ENCODE measurements at regions not wholly inside any gene's neighbourhood (a gene's known extent, or its start where the extent isn't known, plus 50 kb on each side); places are given as distances from the start of the nearest gene placed in this dataset.

DNA sequence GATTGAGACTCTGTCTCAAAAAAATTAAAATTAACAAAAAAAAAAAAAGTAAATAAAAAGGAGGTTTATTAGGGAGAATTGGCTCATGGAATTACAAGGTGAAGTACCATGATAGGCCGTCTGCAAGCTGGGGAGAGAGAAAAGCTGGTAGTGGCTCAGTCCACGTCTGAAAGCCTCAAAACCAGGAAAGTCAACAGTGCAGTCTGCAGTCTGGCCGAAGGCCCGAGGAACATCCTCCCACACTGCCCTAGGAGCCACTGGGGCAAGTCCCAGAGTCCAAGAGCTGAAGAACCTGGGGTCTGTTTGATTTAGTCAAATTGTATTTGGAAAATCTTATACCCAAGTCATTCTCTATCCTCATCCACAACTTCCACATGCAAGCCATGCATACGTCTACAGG is 59.0 kb upstream of the RAB18 start:
- Histone ChIP-seq H3K9me3 (ENCODE audit: control insufficient read depth, low read depth, low read length) (no peaks in the 10 kb centered on the region), H2BK12ac (ENCODE audit: insufficient read length, low read depth, low read length) (no peak overlapping the region), H3K9ac (ENCODE audit: extremely low read depth, insufficient read length, low read length) (no peak overlapping the region), H2BK15ac (ENCODE audit: low read depth, low read length) (no peak overlapping the region), H2BK120ac (ENCODE audit: low read depth, low read length, poor library complexity, severe bottlenecking) (no peak overlapping the region), H2BK5ac (ENCODE audit: insufficient read length, low read length) (no peak overlapping the region), H3K27me3 (ENCODE audit: insufficient read depth, low read length) (no peaks in the 10 kb centered on the region), H3K4ac (ENCODE audit: low read depth, low read length) (no peak overlapping the region), H3K4me1 (ENCODE audit: insufficient read depth, low read length) (no peaks in the 10 kb centered on the region), H4K91ac (ENCODE audit: insufficient read length, low read depth, low read length) (no peak overlapping the region), H3K4me2 (ENCODE audit: insufficient read depth, insufficient read length, low read length) (no peak overlapping the region), H4K20me1 (ENCODE audit: control insufficient read depth, insufficient read depth, insufficient read length) (no peaks in the 10 kb centered on the region), H3K56ac (ENCODE audit: insufficient read length, low read depth, low read length) (no peak overlapping the region), H2BK20ac (ENCODE audit: low read depth, low read length, poor library complexity, severe bottlenecking) (no peak overlapping the region), H3K27ac (ENCODE audit: insufficient read length, low read depth, low read length) (no peak overlapping the region), H4K8ac (replicated peaks; ENCODE audit: insufficient read length, low read depth, low read length) (no peak overlapping the region), H2AK5ac (ENCODE audit: insufficient read length, low read length) (no peak overlapping the region), H3T11ph (ENCODE audit: low read length) (no peak overlapping the region), H3K79me2 (ENCODE audit: insufficient read depth, low read length) (no peaks in the 10 kb centered on the region), H3K23me2 (ENCODE audit: insufficient read length, low read depth, low read length, poor library complexity, severe bottlenecking) (no peaks in the 10 kb centered on the region), H2AFZ (ENCODE audit: low read length) (no peak overlapping the region), H4K5ac (ENCODE audit: insufficient read length, low read depth, low read length) (no peak overlapping the region), H3K18ac (ENCODE audit: insufficient read length, low read depth, low read length) (no peak overlapping the region), H3K23ac (ENCODE audit: insufficient read length, low read depth, low read length) (no peak overlapping the region), H3K79me1 (ENCODE audit: insufficient read depth, low read depth, low read length, poor library complexity, severe bottlenecking) (no peaks in the 10 kb centered on the region), H3K14ac (ENCODE audit: insufficient read depth, low read length) (no peak overlapping the region)
- no peaks in the 10 kb centered on the region for H3K36me3 Mint-ChIP-seq (ENCODE audit: insufficient read depth in 1 of 3, low read depth in 3 of 3)
- no peak for TF ChIP-seq CTCF (conservative IDR thresholded peaks at IDR 0.05)
- no peaks in the 10 kb centered on the region for H3K4me1 Mint-ChIP-seq
- H3K9me3 Mint-ChIP-seq, result no peaks in the 10 kb centered on the region; a peak in 1 of 5 replicates
- peaks cover 2% of the 10 kb centered on the region for H3K27me3 Mint-ChIP-seq (ENCODE audit: low read depth)
- whole genome bisulfite sequencing (ENCODE audit: extremely low coverage, insufficient read length, low lambda C conversion rate), result no CpG with 5 or more reads among the region's 5 CpGs
- no peak for DNase-seq
- H3K4me3 Mint-ChIP-seq, result no peak overlapping the region
- no peak overlapping the region for H3K27ac Mint-ChIP-seq
